ENCODE measurements at regions not wholly inside any gene's neighbourhood (a gene's known extent, or its start where the extent isn't known, plus 50 kb on each side); places are given as distances from the start of the nearest gene placed in this dataset.

- H3K36me3 ChIP-seq (ENCODE audit: control insufficient read depth, insufficient read depth, low read length): no peaks in the 10 kb centered on the region
- no peak overlapping the region for H3K9ac ChIP-seq (ENCODE audit: low read length)
- H3K27me3 ChIP-seq (ENCODE audit: control insufficient read depth, insufficient read depth, low read length): no peaks in the 10 kb centered on the region
- H3K9me3 ChIP-seq (ENCODE audit: control insufficient read depth, low read length): no peaks in the 10 kb centered on the region
- H3K4me1 ChIP-seq (ENCODE audit: control insufficient read depth, insufficient read depth, low read length): no peaks in the 10 kb centered on the region
- no peak overlapping the region for H3K4me3 ChIP-seq (ENCODE audit: low read length)
Observed at GRCh38 chr2:30379481-30379880, 67.6 kb upstream of the LCLAT1 start.

GRCh38 chr2:30380824-30381223 lies 66.2 kb upstream of the LCLAT1 start:
- Histone ChIP-seq H3K9me3 (ENCODE audit: control insufficient read depth, low read length) (no peaks in the 10 kb centered on the region), H3K27me3 (ENCODE audit: control insufficient read depth, insufficient read depth, low read length) (no peaks in the 10 kb centered on the region), H3K4me1 (ENCODE audit: control insufficient read depth, insufficient read depth, low read length) (no peaks in the 10 kb centered on the region), H3K9ac (ENCODE audit: low read length) (no peak overlapping the region), H3K4me3 (ENCODE audit: low read length) (no peak overlapping the region), H3K36me3 (ENCODE audit: control insufficient read depth, insufficient read depth, low read length) (no peaks in the 10 kb centered on the region)

- Histone ChIP-seq H3K9ac (ENCODE audit: low read length) (no peak overlapping the region), H3K27me3 (ENCODE audit: control insufficient read depth, insufficient read depth, low read length) (no peaks in the 10 kb centered on the region), H3K9me3 (ENCODE audit: control insufficient read depth, low read length) (no peaks in the 10 kb centered on the region), H3K36me3 (ENCODE audit: control insufficient read depth, insufficient read depth, low read length) (no peaks in the 10 kb centered on the region), H3K4me1 (ENCODE audit: control insufficient read depth, insufficient read depth, low read length) (no peaks in the 10 kb centered on the region), H3K4me3 (ENCODE audit: low read length) (no peak overlapping the region)
Observed at GRCh38 chr2:30382162-30382783, 64.8 kb upstream of the LCLAT1 start.

- no peaks in the 10 kb centered on the region for H3K4me1 ChIP-seq (ENCODE audit: control insufficient read depth, insufficient read depth, low read length)
- H3K27me3 ChIP-seq (ENCODE audit: control insufficient read depth, insufficient read depth, low read length): no peaks in the 10 kb centered on the region
- no peak overlapping the region for H3K9ac ChIP-seq (ENCODE audit: low read length)
- H3K9me3 ChIP-seq (ENCODE audit: control insufficient read depth, low read length): no peaks in the 10 kb centered on the region
- no peaks in the 10 kb centered on the region for H3K36me3 ChIP-seq (ENCODE audit: control insufficient read depth, insufficient read depth, low read length)
- no peak overlapping the region for H3K4me3 ChIP-seq (ENCODE audit: low read length)
Observed at GRCh38 chr2:30382995-30383394, 64.1 kb upstream of the LCLAT1 start.

- no peaks in the 10 kb centered on the region for H3K4me1 ChIP-seq (ENCODE audit: control insufficient read depth, insufficient read depth, low read length)
- H3K27me3 ChIP-seq (ENCODE audit: control insufficient read depth, insufficient read depth, low read length): no peaks in the 10 kb centered on the region
- H3K4me3 ChIP-seq (ENCODE audit: low read length): no peak overlapping the region
Observed at GRCh38 chr2:30385327-30385726, 61.7 kb upstream of the LCLAT1 start.

GRCh38 chr2:30392097-30392496 lies 54.9 kb upstream of the LCLAT1 start:
- Histone ChIP-seq H3K4me1 (ENCODE audit: control insufficient read depth, insufficient read depth, low read length) (no peaks in the 10 kb centered on the region), H3K36me3 (ENCODE audit: control insufficient read depth, insufficient read depth, low read length) (no peaks in the 10 kb centered on the region), H3K4me3 (ENCODE audit: low read length) (no peak overlapping the region), H3K9ac (ENCODE audit: low read length) (no peak overlapping the region), H3K9me3 (ENCODE audit: control insufficient read depth, low read length) (no peaks in the 10 kb centered on the region), H3K27me3 (ENCODE audit: control insufficient read depth, insufficient read depth, low read length) (no peaks in the 10 kb centered on the region)

More at GRCh38 chr2:30385327-30385726, 61.7 kb upstream of the LCLAT1 start:
- no peak overlapping the region for H3K9ac ChIP-seq (ENCODE audit: low read length)
- H3K9me3 ChIP-seq (ENCODE audit: control insufficient read depth, low read length): no peaks in the 10 kb centered on the region
- H3K36me3 ChIP-seq (ENCODE audit: control insufficient read depth, insufficient read depth, low read length): no peaks in the 10 kb centered on the region

GRCh38 chr2:30393510-30393909 lies 53.5 kb upstream of the LCLAT1 start:
- no peaks in the 10 kb centered on the region for H3K36me3 ChIP-seq (ENCODE audit: control insufficient read depth, insufficient read depth, low read length)
- H3K27me3 ChIP-seq (ENCODE audit: control insufficient read depth, insufficient read depth, low read length): no peaks in the 10 kb centered on the region
- H3K4me1 ChIP-seq (ENCODE audit: control insufficient read depth, insufficient read depth, low read length): no peaks in the 10 kb centered on the region
- H3K9me3 ChIP-seq (ENCODE audit: control insufficient read depth, low read length): no peaks in the 10 kb centered on the region
- H3K9ac ChIP-seq (ENCODE audit: low read length): no peak overlapping the region
- no peak overlapping the region for H3K4me3 ChIP-seq (ENCODE audit: low read length)

- no peaks in the 10 kb centered on the region for H3K27me3 ChIP-seq (ENCODE audit: control insufficient read depth, insufficient read depth, low read length)
- H3K4me3 ChIP-seq (ENCODE audit: low read length): no peak overlapping the region
- no peaks in the 10 kb centered on the region for H3K9me3 ChIP-seq (ENCODE audit: control insufficient read depth, low read length)
- no peaks in the 10 kb centered on the region for H3K4me1 ChIP-seq (ENCODE audit: control insufficient read depth, insufficient read depth, low read length)
- H3K9ac ChIP-seq (ENCODE audit: low read length): no peak overlapping the region
- no peaks in the 10 kb centered on the region for H3K36me3 ChIP-seq (ENCODE audit: control insufficient read depth, insufficient read depth, low read length)
Observed at GRCh38 chr2:30394096-30394495, 53.0 kb upstream of the LCLAT1 start.

- Histone ChIP-seq H3K4me3 (ENCODE audit: low read length) (no peak overlapping the region), H3K9me3 (ENCODE audit: control insufficient read depth, low read length) (no peaks in the 10 kb centered on the region), H3K9ac (ENCODE audit: low read length) (no peak overlapping the region), H3K4me1 (ENCODE audit: control insufficient read depth, insufficient read depth, low read length) (no peaks in the 10 kb centered on the region), H3K27me3 (ENCODE audit: control insufficient read depth, insufficient read depth, low read length) (no peaks in the 10 kb centered on the region), H3K36me3 (ENCODE audit: control insufficient read depth, insufficient read depth, low read length) (no peaks in the 10 kb centered on the region)
Observed at GRCh38 chr2:30396436-30397232, 50.4 kb upstream of the LCLAT1 start.
